ENCODE measurements at regions not wholly inside any gene's neighbourhood (a gene's known extent, or its start where the extent isn't known, plus 50 kb on each side); places are given as distances from the start of the nearest gene placed in this dataset.

- Histone ChIP-seq H3K27ac (ENCODE audit: low read length) (no peak overlapping the region), H2AFZ (ENCODE audit: low read depth, low read length) (no peak overlapping the region), H3K79me2 (ENCODE audit: low read length) (no peaks in the 10 kb centered on the region), H3K4me3 (ENCODE audit: low read length) (no peak overlapping the region), H3K9ac (ENCODE audit: low read length) (no peak overlapping the region), H3K9me3 (ENCODE audit: insufficient read depth, low read length) (peaks cover 11% of the 10 kb centered on the region; the same call in 1 of the 2 replicates), H3K4me2 (ENCODE audit: low read length) (no peak overlapping the region), H4K20me1 (ENCODE audit: insufficient read depth, low read length) (no peaks in the 10 kb centered on the region), H3K4me1 (ENCODE audit: low read length) (no peaks in the 10 kb centered on the region), H3K36me3 (replicated peaks; ENCODE audit: low read depth, low read length) (no peaks in the 10 kb centered on the region), H3K27me3 (ENCODE audit: low read depth, low read length) (no peaks in the 10 kb centered on the region; the same call in 1 of the 2 replicates)
- no peak for TF ChIP-seq CTCF (IDR thresholded peaks at IDR 0.05; ENCODE audit: low read depth, low read length)
- TF ChIP-seq EZH2phosphoT487 (IDR thresholded peaks at IDR 0.05; ENCODE audit: low read depth): no peak
These were observed 106.4 kb downstream of the C9orf50 start for GRCh38 chr9:129514497-129514867.

- H3K27me3 ChIP-seq (ENCODE audit: low read depth, low read length): no peaks in the 10 kb centered on the region; the same call in 1 of the 2 replicates
- no peak overlapping the region for H2AFZ ChIP-seq (ENCODE audit: low read depth, low read length)
- no peaks in the 10 kb centered on the region for H3K4me1 ChIP-seq (ENCODE audit: low read length)
- no peak overlapping the region for H3K27ac ChIP-seq (ENCODE audit: low read length)
- no peak overlapping the region for H3K4me3 ChIP-seq (ENCODE audit: low read length)
- H4K20me1 ChIP-seq (ENCODE audit: insufficient read depth, low read length): no peaks in the 10 kb centered on the region
- no peak overlapping the region for H3K4me2 ChIP-seq (ENCODE audit: low read length)
- H3K36me3 ChIP-seq (replicated peaks; ENCODE audit: low read depth, low read length): no peaks in the 10 kb centered on the region
- TF ChIP-seq CTCF (IDR thresholded peaks at IDR 0.05; ENCODE audit: low read depth, low read length): no peak
- no peak for TF ChIP-seq EZH2phosphoT487 (IDR thresholded peaks at IDR 0.05; ENCODE audit: low read depth)
- H3K79me2 ChIP-seq (ENCODE audit: low read length): no peaks in the 10 kb centered on the region
- H3K9me3 ChIP-seq (ENCODE audit: insufficient read depth, low read length): peaks cover 11% of the 10 kb centered on the region; the same call in 1 of the 2 replicates
- no peak overlapping the region for H3K9ac ChIP-seq (ENCODE audit: low read length)
These were observed 106.9 kb downstream of the C9orf50 start for GRCh38 chr9:129513856-129514496.

- Histone ChIP-seq H3K27me3 (ENCODE audit: low read depth, low read length) (no peaks in the 10 kb centered on the region; the same call in 1 of the 2 replicates), H3K9ac (ENCODE audit: low read length) (no peak overlapping the region), H2AFZ (ENCODE audit: low read depth, low read length) (no peak overlapping the region), H3K9me3 (ENCODE audit: insufficient read depth, low read length) (peaks cover 11% of the 10 kb centered on the region; the same call in 1 of the 2 replicates), H4K20me1 (ENCODE audit: insufficient read depth, low read length) (no peaks in the 10 kb centered on the region), H3K4me1 (ENCODE audit: low read length) (no peaks in the 10 kb centered on the region), H3K4me3 (ENCODE audit: low read length) (no peak overlapping the region), H3K4me2 (ENCODE audit: low read length) (no peak overlapping the region), H3K27ac (ENCODE audit: low read length) (no peak overlapping the region), H3K79me2 (ENCODE audit: low read length) (no peaks in the 10 kb centered on the region), H3K36me3 (replicated peaks; ENCODE audit: low read depth, low read length) (no peaks in the 10 kb centered on the region)
- no peak for TF ChIP-seq CTCF (IDR thresholded peaks at IDR 0.05; ENCODE audit: low read depth, low read length)
- no peak for TF ChIP-seq EZH2phosphoT487 (IDR thresholded peaks at IDR 0.05; ENCODE audit: low read depth)
These were observed 107.6 kb downstream of the C9orf50 start for GRCh38 chr9:129513282-129513681.

- no peak for TF ChIP-seq CTCF (IDR thresholded peaks at IDR 0.05; ENCODE audit: low read depth, low read length)
- no peak for TF ChIP-seq EZH2phosphoT487 (IDR thresholded peaks at IDR 0.05; ENCODE audit: low read depth)
- H3K27ac ChIP-seq (ENCODE audit: low read length): no peak overlapping the region
- no peak overlapping the region for H3K9ac ChIP-seq (ENCODE audit: low read length)
- no peaks in the 10 kb centered on the region; the same call in 1 of the 2 replicates for H3K27me3 ChIP-seq (ENCODE audit: low read depth, low read length)
- H3K4me2 ChIP-seq (ENCODE audit: low read length): no peak overlapping the region
- no peak overlapping the region for H2AFZ ChIP-seq (ENCODE audit: low read depth, low read length)
- H3K4me1 ChIP-seq (ENCODE audit: low read length): no peaks in the 10 kb centered on the region
- no peak overlapping the region for H3K4me3 ChIP-seq (ENCODE audit: low read length)
- H4K20me1 ChIP-seq (ENCODE audit: insufficient read depth, low read length): no peaks in the 10 kb centered on the region
- peaks cover 11% of the 10 kb centered on the region; the same call in 1 of the 2 replicates for H3K9me3 ChIP-seq (ENCODE audit: insufficient read depth, low read length)
- H3K79me2 ChIP-seq (ENCODE audit: low read length): no peaks in the 10 kb centered on the region
- no peaks in the 10 kb centered on the region for H3K36me3 ChIP-seq (replicated peaks; ENCODE audit: low read depth, low read length)
These were observed 109.5 kb downstream of the C9orf50 start for GRCh38 chr9:129511285-129511900.
